ENCODE measurements at regions not wholly inside any gene's neighbourhood (a gene's known extent, or its start where the extent isn't known, plus 50 kb on each side); places are given as distances from the start of the nearest gene placed in this dataset.
"Not testable (repeated sequence)": the region's sequence is repeated elsewhere in the genome, so short reads cannot be mapped to it uniquely, and the experiment has no call there.

DNA sequence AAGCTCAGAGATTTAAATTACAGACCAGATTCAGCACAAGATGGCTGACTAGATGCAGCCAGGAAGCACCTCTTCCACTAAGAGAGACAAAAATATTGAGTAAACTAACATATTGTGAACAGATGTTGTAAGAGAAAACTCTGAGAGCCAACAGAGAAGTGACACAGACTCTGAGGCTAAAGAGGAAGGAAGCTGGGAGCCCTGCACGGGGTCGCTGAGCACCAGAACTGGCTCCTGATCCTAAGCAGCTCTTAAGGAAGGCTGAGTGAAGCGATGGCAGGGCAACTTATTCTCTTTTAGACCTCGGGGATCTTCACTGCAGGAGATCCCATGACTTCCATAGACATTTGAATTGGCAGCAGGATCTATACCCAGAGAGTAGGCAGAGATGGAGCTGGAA is 578.0 kb upstream of the GRM7 start:
- no peak overlapping the region for H3K4me3 ChIP-seq (ENCODE audit: low read depth, low read length)
- DNase-seq (ENCODE audit: low read depth): no peak
- TF ChIP-seq, protein P1, sequence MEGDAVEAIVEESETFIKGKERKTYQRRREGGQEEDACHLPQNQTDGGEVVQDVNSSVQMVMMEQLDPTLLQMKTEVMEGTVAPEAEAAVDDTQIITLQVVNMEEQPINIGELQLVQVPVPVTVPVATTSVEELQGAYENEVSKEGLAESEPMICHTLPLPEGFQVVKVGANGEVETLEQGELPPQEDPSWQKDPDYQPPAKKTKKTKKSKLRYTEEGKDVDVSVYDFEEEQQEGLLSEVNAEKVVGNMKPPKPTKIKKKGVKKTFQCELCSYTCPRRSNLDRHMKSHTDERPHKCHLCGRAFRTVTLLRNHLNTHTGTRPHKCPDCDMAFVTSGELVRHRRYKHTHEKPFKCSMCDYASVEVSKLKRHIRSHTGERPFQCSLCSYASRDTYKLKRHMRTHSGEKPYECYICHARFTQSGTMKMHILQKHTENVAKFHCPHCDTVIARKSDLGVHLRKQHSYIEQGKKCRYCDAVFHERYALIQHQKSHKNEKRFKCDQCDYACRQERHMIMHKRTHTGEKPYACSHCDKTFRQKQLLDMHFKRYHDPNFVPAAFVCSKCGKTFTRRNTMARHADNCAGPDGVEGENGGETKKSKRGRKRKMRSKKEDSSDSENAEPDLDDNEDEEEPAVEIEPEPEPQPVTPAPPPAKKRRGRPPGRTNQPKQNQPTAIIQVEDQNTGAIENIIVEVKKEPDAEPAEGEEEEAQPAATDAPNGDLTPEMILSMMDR (IDR thresholded peaks at IDR 0.05; ENCODE audit: insufficient read depth, low read depth, low read length, missing control alignments): no peak

DNA sequence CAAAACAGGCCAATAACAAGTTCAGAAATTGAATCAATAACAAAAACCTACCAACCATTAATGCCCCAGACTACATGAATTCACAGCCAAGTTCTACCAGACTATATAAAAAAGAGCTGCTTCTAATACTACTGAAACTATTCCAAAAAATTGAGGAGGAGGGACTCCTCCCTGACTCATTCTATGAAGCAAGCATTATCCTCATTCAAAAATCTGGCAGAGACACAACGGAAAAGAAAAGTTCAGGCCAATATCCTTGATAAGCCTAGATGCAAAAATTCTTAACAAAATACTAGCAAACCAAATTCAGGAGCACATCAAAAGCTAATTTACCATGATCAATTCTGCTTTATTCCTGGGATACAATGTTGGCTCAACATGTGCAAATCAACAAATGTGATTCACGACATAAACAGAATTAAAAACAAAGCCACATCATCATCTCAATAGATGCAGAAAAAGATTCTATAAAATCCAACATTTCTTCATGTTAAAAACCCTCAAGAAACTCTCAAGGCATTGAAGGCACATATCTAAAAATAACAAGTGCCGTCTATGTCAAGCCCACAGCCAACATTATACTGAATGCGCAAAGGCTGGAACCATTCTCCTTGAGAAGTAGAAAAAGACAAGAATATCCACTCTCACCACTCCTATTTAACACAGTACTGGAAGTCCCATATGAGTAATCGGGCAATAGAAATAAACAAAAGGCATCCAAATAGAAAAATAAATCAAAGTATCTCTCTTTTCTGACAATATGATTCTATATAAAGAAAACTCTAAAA is 573.6 kb upstream of the GRM7 start:
- no peak overlapping the region for H3K4me3 ChIP-seq (ENCODE audit: low read depth, low read length)
- DNase-seq (ENCODE audit: low read depth): no peak
- TF ChIP-seq, protein P1 (IDR thresholded peaks at IDR 0.05; ENCODE audit: insufficient read depth, low read depth, low read length, missing control alignments): no peak

DNA sequence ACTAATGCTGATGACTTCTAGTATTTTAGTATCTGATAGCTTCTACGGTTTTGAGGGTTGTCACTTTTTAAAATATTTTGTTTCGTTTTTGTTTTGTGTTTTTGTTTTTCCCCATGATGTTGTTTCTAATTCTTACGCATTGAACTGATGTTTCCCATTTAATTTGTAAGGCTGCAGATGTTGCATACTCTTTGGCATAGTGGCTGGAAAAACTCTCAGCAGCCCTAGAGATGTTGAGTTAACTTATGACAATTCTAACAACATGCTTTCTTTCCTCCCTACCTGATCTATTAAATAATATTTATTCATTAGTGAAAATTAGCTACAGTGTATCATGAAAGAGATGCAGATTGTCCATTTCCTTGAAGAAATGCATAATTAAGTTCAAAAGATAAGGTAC is 559.3 kb upstream of the GRM7 start:
- no peak for DNase-seq (ENCODE audit: low read depth)
- TF ChIP-seq, protein P1 (IDR thresholded peaks at IDR 0.05; ENCODE audit: insufficient read depth, low read depth, low read length, missing control alignments): no peak

DNA sequence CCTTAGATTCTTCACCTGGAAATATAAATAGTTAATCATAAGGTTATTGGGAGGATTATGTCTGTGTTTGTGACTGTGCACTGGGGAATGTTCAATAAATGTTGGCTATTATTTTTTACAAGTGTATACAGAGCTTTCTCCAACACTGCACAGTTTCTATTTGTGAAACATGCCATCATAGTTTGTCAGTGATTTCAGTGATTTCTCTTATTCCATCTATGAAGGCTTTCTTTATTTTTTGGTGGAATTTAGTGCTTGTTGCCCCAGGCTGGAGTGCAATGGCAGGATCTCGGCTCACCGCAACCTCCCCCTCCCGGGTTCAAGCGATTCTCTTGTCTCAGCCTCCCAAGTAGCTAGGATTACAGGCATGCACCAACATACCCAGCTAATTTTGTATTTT is 545.0 kb upstream of the GRM7 start:
- DNase-seq (ENCODE audit: low read depth): no peak
- TF ChIP-seq, protein P1 (IDR thresholded peaks at IDR 0.05; ENCODE audit: insufficient read depth, low read depth, low read length, missing control alignments): no peak
- no peak overlapping the region for H3K4me3 ChIP-seq (ENCODE audit: low read depth, low read length)

More for the DNA sequence above, 559.3 kb upstream of the GRM7 start:
- no peak overlapping the region for H3K4me3 ChIP-seq (ENCODE audit: low read depth, low read length)

DNA sequence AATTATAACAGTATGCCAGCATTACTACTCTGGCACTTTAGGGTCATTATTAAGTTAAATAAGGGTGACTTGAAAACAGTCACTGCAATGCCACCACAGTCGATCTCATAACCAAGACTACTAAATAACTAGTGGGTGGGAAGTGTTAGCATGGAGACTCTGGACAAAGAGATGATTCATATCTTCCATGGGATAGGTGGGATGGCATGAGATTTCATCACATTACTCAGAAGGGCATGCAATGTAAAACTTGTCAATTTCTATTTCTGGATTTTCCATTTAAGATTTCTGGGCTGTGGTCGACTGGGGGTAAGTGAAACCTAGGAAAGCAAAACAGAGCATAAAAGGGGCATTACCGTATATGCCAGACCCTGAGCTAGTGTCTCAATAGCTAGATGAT is 538.9 kb upstream of the GRM7 start:
- no peak for DNase-seq (ENCODE audit: low read depth)

DNA sequence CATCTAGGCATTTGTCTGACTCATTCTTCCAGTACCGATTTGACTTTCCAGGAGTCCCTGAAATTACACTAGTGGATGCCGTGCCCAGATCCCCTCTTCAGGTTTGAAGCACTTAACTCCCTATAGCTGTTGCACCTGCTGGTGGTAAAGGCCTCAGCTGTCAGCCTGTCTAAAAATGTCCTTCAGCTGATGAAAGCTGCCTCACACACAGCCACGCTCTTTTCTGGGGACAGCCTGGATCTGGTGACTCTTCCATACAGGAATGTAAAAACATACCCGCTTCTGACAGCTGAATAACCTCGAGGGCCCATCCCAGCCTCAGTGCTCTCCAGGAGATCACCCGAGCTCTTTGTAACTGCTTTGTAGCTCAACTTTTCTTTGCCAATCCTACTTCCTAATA is 534.1 kb upstream of the GRM7 start:
- TF ChIP-seq, protein P1 (IDR thresholded peaks at IDR 0.05; ENCODE audit: insufficient read depth, low read depth, low read length, missing control alignments): no peak
- H3K4me3 ChIP-seq (ENCODE audit: low read depth, low read length): no peak overlapping the region
- DNase-seq (ENCODE audit: low read depth): peak; percentile 35

More for the DNA sequence above, 538.9 kb upstream of the GRM7 start:
- TF ChIP-seq, protein P1 (IDR thresholded peaks at IDR 0.05; ENCODE audit: insufficient read depth, low read depth, low read length, missing control alignments): no peak
- no peak overlapping the region for H3K4me3 ChIP-seq (ENCODE audit: low read depth, low read length)

DNA sequence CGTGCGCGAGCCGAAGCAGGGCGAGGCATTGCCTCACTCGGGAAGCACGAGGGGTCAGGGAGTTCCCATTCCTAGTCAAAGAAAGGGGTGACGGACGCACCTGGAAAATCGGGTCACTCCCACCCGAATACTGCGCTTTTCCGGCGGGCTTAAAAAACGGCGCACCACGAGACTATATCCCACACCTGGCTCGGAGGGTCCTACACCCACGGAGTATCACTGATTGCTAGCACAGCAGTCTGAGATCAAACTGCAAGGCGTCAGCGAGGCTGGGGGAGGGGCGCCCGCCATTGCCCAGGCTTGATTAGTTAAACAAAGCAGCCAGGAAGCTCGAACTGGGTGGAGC is 520.0 kb upstream of the GRM7 start:
- not testable (repeated sequence) for H3K4me3 ChIP-seq (ENCODE audit: low read depth, low read length); DNase-seq (ENCODE audit: low read depth)
